PC-9 (cell line): ENCODE measurements at regions not wholly inside any gene's neighbourhood (a gene's known extent, or its start where the extent isn't known, plus 50 kb on each side); places are given as distances from the start of the nearest gene placed in this dataset.

Source experiments
- EZH2 ChIP-seq: fragments of 200-600 bp; sonication (generic); IDR thresholded peaks from 2 replicates; pipeline ENCODE4 v1.8.0; 2017; ENCODE audit warnings: antibody characterized with exemption, low read depth
- TF ChIP-seq, protein P1 (sequence below): fragments of 200-600 bp; sonication (generic); conservative IDR thresholded peaks from 2 replicates; pipeline ENCODE4 v1.6.1; 2017; ENCODE audit warnings: mixed run types, antibody characterized with exemption, mild to moderate bottlenecking, moderate library complexity

DNA sequence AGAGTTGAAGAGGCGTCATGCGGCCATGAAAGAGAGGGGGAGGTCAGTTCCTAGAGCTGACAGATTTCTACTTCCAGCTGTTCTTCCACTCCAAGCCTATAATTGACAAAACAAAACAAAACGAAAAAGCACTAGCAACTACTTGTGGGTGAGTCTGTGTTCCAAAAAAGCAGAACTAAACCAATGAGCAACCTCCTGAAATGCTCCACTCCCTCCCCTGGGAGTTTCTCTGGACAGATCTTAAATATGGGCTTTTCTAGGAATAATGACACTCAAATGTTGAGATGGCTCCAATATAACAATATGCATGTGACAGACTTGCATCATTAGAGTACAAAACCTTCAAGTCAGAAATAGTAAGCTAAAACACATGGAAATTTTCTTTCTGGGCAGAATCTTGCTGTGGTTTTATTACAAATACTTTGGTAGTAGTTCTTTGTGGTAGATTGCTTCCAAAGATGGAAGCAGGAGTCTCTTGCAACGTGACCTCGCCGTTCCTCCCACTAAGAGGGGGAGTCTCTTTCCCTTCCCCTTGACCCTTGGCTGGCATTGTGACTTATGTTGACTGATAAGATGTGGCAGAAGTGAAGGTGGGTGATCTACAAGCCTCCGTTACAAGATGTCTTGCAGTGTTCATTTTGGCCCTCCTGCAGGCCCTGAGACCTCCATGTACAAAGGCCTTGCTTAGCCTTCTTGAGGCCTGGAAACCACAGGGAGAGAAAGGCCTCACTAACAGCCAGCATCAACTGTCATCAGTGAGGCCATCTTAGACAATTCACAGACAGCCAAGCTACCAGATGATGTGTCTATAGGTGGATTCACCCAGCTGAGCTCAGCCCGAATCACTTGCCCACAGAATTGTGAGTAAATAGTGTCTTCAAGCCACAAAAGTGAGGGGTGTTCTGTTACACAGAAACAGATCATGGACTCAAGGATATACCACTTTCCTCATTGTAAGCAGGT, 173.1 kb upstream of the RFC3 start:
- TF ChIP-seq, protein P1, sequence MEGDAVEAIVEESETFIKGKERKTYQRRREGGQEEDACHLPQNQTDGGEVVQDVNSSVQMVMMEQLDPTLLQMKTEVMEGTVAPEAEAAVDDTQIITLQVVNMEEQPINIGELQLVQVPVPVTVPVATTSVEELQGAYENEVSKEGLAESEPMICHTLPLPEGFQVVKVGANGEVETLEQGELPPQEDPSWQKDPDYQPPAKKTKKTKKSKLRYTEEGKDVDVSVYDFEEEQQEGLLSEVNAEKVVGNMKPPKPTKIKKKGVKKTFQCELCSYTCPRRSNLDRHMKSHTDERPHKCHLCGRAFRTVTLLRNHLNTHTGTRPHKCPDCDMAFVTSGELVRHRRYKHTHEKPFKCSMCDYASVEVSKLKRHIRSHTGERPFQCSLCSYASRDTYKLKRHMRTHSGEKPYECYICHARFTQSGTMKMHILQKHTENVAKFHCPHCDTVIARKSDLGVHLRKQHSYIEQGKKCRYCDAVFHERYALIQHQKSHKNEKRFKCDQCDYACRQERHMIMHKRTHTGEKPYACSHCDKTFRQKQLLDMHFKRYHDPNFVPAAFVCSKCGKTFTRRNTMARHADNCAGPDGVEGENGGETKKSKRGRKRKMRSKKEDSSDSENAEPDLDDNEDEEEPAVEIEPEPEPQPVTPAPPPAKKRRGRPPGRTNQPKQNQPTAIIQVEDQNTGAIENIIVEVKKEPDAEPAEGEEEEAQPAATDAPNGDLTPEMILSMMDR: no peak
- TF ChIP-seq EZH2: no peak
